ENCODE measurements at regions not wholly inside any gene's neighbourhood (a gene's known extent, or its start where the extent isn't known, plus 50 kb on each side); places are given as distances from the start of the nearest gene placed in this dataset.
A peak's percentile ranks its signal among the peaks of the same experiment; 100 is the strongest.

GRCh38 chr5:104111632-104112031 lies 549.0 kb upstream of the NUDT12 start:
- DNase-seq (ENCODE audit: low spot score), result peak; percentile 59
- Histone ChIP-seq H3K27me3 (replicated peaks; ENCODE audit: insufficient read depth, low read depth, low read length, poor library complexity) (no peaks in the 10 kb centered on the region), H3K4me3 (ENCODE audit: low read depth, low read length, poor library complexity, severe bottlenecking) (no peak overlapping the region), H3K9me3 (ENCODE audit: low read depth, low read length, poor library complexity, severe bottlenecking) (peaks cover 4% of the 10 kb centered on the region), H3K27ac (ENCODE audit: low read depth, low read length, poor library complexity, severe bottlenecking) (no peak overlapping the region), H3K4me1 (ENCODE audit: insufficient read depth, low read length, poor library complexity, severe bottlenecking) (peaks cover 6% of the 10 kb centered on the region), H3K36me3 (ENCODE audit: insufficient read depth, low read length, poor library complexity, severe bottlenecking) (no peaks in the 10 kb centered on the region)
- no TSS peak for BruUV-seq (replicated peaks)
- CTCF ChIA-PET, result no interaction called here
- intact Hi-C loops (cut with micrococcal nuclease; ENCODE audit: unreplicated experiment), result no loop called here
- POLR2A ChIA-PET (ENCODE audit: low non-redundant PET), result no interaction called here
- no peak for TF ChIP-seq EZH2 (IDR thresholded peaks at IDR 0.05; ENCODE audit: borderline replicate concordance, low read depth, low read length, poor library complexity, severe bottlenecking)
- no peak for TF ChIP-seq CTCF (conservative IDR thresholded peaks at IDR 0.05; ENCODE audit: low read depth, low read length)

GRCh38 chr5:104096451-104096850 lies 533.9 kb upstream of the NUDT12 start:
- CTCF ChIA-PET, result no interaction called here
- TF ChIP-seq CTCF (conservative IDR thresholded peaks at IDR 0.05; ENCODE audit: low read depth, low read length) (no peak), EZH2 (IDR thresholded peaks at IDR 0.05; ENCODE audit: borderline replicate concordance, low read depth, low read length, poor library complexity, severe bottlenecking) (no peak)

GRCh38 chr5:104095527-104095926 lies 532.9 kb upstream of the NUDT12 start:
- ChIA-PET CTCF (no interaction called here), POLR2A (ENCODE audit: low non-redundant PET) (no interaction called here)
- no peaks in the 10 kb centered on the region for H3K9me3 ChIP-seq (ENCODE audit: low read depth, low read length, poor library complexity, severe bottlenecking)
- TF ChIP-seq CTCF (conservative IDR thresholded peaks at IDR 0.05; ENCODE audit: low read depth, low read length), result no peak
- no peak for TF ChIP-seq EZH2 (IDR thresholded peaks at IDR 0.05; ENCODE audit: borderline replicate concordance, low read depth, low read length, poor library complexity, severe bottlenecking)
- no peaks in the 10 kb centered on the region for H3K4me1 ChIP-seq (ENCODE audit: insufficient read depth, low read length, poor library complexity, severe bottlenecking)
- intact Hi-C loops (cut with micrococcal nuclease; ENCODE audit: unreplicated experiment), result no loop called here
- H3K36me3 ChIP-seq (ENCODE audit: insufficient read depth, low read length, poor library complexity, severe bottlenecking), result no peaks in the 10 kb centered on the region
- H3K4me3 ChIP-seq (ENCODE audit: low read depth, low read length, poor library complexity, severe bottlenecking), result no peak overlapping the region
- no peak overlapping the region for H3K27ac ChIP-seq (ENCODE audit: low read depth, low read length, poor library complexity, severe bottlenecking)
- no peaks in the 10 kb centered on the region for H3K27me3 ChIP-seq (replicated peaks; ENCODE audit: insufficient read depth, low read depth, low read length, poor library complexity)
- DNase-seq (ENCODE audit: low spot score), result no peak
- no TSS peak for BruUV-seq (replicated peaks)

More at GRCh38 chr5:104096451-104096850, 533.9 kb upstream of the NUDT12 start:
- DNase-seq (ENCODE audit: low spot score), result no peak
- BruUV-seq (replicated peaks), result no TSS peak
- H3K36me3 ChIP-seq (ENCODE audit: insufficient read depth, low read length, poor library complexity, severe bottlenecking), result no peaks in the 10 kb centered on the region
- H3K27ac ChIP-seq (ENCODE audit: low read depth, low read length, poor library complexity, severe bottlenecking), result no peak overlapping the region
- no peak overlapping the region for H3K4me3 ChIP-seq (ENCODE audit: low read depth, low read length, poor library complexity, severe bottlenecking)
- intact Hi-C loops (cut with micrococcal nuclease; ENCODE audit: unreplicated experiment), result no loop called here
- H3K4me1 ChIP-seq (ENCODE audit: insufficient read depth, low read length, poor library complexity, severe bottlenecking), result no peaks in the 10 kb centered on the region
- H3K9me3 ChIP-seq (ENCODE audit: low read depth, low read length, poor library complexity, severe bottlenecking), result no peaks in the 10 kb centered on the region
- no peaks in the 10 kb centered on the region for H3K27me3 ChIP-seq (replicated peaks; ENCODE audit: insufficient read depth, low read depth, low read length, poor library complexity)
- POLR2A ChIA-PET (ENCODE audit: low non-redundant PET), result no interaction called here

Data from A673 (cell line).